HG02870 (cell line): ENCODE measurements at regions not wholly inside any gene's neighbourhood (a gene's known extent, or its start where the extent isn't known, plus 50 kb on each side); places are given as distances from the start of the nearest gene placed in this dataset.

Source experiments
- ATAC-seq: cut with Tn5 transposase; IDR thresholded peaks from one replicate; pipeline ENCODE4 v1.9.1; 2021; ENCODE audit warnings: mild to moderate bottlenecking, moderate library complexity; ENCODE audit not compliant: unreplicated experiment

- ATAC-seq: no peak
Measured at GRCh38 chr9:73845954-73846690, 651.0 kb upstream of the RORB start.

- ATAC-seq: no peak
Measured at GRCh38 chr9:73847536-73847935, 649.6 kb upstream of the RORB start.

DNA sequence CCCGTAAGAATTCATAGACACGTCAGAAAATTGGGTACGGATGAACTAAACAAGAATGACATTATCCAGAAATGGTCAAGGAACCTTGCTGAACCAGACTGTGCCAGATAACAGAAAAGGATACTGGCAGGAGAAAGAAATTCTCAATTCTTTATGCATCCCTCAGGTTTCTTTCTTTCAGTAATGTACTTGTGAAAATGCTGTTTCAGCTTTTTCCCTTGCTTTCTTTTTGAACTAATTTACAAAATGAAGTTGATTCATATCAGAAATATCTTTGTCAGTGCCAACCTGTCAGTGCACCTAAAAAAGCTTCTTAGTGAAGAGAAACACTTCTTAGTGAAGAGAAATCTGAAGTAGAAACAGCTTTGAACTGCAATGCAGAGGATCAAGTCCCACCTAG, 643.6 kb upstream of the RORB start:
- no peak for ATAC-seq

DNA sequence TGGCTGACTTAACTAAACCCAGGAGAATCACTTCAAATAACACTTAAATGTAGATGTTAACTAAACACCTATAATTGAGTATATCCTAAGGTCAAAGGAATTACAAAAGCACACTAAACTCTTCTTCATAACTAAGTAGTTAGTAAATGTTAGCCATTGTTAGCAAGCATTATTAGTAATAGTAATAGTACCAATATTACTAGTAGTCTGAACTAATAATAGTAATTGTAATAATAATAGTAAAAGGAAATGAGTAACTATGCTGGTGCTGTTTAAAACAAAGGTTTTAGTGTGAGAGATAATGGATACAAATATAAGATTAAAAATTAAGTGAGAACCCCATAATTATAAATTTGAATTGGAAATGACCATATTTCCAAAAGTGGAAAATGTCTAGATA, 641.9 kb upstream of the RORB start:
- no peak for ATAC-seq

DNA sequence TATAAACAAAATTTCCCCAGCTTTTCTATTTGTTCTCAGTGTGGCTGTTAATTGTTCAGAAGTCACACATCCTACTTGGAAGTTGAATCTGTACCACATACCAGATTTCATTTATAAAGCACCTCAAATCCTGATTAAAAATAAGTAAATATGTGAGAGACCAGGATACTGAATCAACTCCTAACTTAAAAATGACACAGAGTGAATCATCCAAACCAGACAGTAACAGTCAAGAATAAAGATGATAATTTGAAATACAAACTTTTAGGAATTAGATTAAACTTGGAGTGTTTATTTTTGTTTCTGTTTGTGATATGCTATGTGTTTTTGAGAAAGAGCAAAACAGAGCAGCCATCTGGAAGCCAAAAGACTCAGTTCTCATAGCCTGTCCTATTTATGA, 633.2 kb upstream of the RORB start:
- no peak for ATAC-seq

DNA sequence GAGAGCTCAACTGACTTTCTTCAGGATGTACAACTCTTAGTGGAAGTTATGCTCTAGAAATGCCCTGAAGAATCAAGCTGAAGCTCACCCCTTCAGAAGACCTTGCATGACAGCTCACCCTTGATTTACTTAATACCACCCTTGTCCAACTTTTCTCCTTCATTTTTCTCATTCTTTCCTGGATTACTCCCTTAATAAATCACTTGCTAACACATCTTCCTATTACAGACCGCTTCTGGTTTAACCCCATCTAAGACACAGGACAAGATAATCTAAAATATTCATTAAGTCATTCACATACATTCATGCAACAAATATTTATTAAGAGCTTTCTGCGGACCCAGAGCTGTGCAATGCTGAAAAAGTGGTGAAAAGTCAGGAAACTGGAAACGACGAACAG, 630.7 kb upstream of the RORB start:
- ATAC-seq: no peak

DNA sequence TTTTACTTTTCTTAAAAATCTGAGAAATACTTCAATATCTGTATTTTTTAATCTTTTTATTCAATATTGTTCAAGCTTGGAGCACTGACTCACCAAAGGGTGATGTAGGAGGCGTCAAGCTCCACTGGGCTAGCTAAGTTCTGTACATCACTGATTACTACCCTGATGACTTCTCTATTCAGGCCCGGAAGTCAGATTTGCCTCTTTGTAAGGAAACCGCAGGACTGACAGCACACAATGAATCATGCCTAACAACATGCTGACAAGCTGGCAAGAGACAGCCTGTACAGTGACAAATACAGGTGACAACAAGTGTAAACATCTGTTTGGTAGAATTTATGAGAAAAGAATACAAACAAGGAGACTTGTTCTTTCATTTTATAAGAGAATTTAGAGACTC, 627.9 kb upstream of the RORB start:
- ATAC-seq: peak; percentile 99

DNA sequence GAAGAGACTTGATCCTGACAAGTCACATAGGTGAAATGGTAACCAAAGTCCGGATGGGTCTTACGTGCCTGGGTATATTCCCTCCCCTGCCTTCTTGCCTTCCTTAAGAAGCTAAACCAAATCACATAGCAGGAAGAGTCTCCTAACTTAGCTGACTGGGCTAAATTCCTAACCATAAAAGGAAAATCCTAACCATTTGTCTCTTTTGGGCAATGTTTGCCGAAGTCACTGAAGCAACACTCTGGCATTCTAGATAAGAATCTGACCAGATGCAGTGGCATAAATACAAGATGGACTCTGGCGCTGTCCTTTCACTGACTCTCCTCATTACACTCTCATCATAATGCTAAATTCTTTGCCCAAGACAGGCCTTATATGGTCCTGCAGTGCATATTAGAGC, 625.5 kb upstream of the RORB start:
- ATAC-seq: no peak

GRCh38 chr9:73872701-73873100, 624.4 kb upstream of the RORB start:
- ATAC-seq: no peak

GRCh38 chr9:73880101-73880500, 617.0 kb upstream of the RORB start:
- no peak for ATAC-seq

GRCh38 chr9:73889023-73889422, 608.1 kb upstream of the RORB start:
- no peak for ATAC-seq

GRCh38 chr9:73890685-73891277, 606.4 kb upstream of the RORB start:
- no peak for ATAC-seq

- no peak for ATAC-seq
Measured at GRCh38 chr9:73892335-73892734, 604.8 kb upstream of the RORB start.

DNA sequence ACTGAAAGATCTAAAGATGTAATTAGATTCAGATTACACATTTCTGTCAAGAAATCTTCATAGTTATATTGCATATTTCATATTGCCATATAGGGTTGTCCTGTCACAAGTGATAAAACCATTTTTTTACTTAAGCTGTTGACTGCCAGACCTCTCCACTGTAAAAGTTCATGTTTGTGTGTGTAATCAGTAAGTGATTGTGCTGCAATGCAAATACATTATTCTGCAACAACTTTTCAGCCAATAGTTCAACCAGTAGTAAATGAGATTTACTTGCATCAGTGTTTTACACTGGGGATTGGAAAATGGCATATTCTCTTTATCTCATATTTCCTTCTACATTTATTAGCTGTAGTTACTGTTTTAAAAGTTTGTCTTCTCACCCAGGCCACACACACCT, 603.9 kb upstream of the RORB start:
- no peak for ATAC-seq

DNA sequence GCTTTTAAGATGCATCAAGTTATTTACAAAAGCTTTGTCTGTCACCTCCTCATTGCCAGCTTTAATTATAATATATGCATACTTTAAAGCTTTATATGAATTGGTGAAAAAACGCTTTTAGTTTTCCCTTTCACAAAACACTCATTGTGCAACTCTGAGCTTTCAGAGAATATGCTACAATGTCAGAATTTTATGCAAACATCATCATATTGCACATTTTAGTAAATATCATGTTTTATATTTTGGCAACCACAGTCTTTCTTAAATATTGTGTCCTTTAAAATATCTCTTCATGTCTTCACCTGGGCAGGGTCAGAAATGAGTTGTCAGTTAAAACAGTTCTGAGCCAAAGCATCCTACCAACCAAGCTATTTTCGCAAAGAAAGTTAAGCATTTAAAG, 601.1 kb upstream of the RORB start:
- ATAC-seq: no peak

GRCh38 chr9:73906671-73907070, 590.5 kb upstream of the RORB start:
- no peak for ATAC-seq

GRCh38 chr9:73911804-73912203, 585.3 kb upstream of the RORB start:
- no peak for ATAC-seq

DNA sequence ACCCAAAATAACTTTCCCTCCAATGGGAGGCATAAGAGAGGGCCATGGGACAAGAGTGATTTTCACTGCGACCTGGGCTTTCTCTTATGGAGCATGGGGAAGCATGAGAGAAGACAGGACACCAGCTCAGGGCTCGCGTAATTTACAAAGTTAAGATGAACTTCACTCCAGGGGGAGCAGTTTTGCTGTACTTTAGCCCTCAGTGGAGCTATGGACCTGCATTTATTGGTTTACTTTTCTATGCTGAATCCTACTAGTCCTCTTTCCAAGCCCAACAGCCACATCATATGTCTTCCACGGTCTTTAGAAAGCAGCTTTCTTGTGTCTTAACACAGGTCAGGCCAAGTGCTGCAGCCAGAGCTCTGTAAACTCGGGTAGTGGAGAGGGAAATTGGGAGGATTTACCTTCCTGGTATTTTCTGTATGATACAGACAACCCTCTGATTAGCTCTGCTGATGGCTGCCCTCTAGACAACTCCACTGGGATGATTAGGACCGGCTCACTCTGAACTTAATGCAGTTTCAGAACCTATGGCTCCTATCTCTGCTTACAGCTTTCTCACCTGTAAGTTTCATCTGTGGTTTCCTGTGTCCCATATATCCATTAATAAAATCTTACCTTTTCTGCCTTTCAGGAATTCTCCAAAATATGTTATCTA, 581.0 kb upstream of the RORB start:
- ATAC-seq: no peak

- no peak for ATAC-seq
Measured at GRCh38 chr9:73919712-73920111, 577.4 kb upstream of the RORB start.

GRCh38 chr9:73923796-73924195, 573.3 kb upstream of the RORB start:
- ATAC-seq: no peak

DNA sequence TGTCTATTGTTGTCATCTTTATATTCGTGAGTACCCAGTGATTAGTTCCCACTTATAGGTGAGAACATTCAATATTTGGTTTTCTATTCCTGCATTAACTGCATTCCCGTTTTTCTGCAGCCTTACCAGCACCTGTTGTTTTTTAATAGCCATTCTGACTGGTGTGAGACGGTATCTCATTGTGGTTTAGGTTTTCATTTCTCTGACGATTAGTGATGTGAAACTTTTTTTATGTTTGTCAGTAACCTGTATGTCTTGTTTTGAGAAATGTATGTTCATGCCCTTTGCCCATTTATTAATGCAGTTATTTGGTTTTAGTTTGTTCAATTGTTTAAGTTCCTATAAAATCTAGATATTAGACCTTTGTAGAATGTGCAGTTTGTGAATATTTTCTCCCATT, 546.0 kb upstream of the RORB start:
- no peak for ATAC-seq

GRCh38 chr9:73962792-73963191, 534.3 kb upstream of the RORB start:
- no peak for ATAC-seq
